ENCODE measurements at regions not wholly inside any gene's neighbourhood (a gene's known extent, or its start where the extent isn't known, plus 50 kb on each side); places are given as distances from the start of the nearest gene placed in this dataset.

GRCh38 chr7:16235147-16236114 lies 185.9 kb downstream of the CRPPA start:
- no peaks in the 10 kb centered on the region for H3K27me3 ChIP-seq (ENCODE audit: control insufficient read depth, insufficient read depth, low read length, poor library complexity, severe bottlenecking)
- no peak overlapping the region for H3K27ac ChIP-seq (ENCODE audit: insufficient read depth, low read depth, low read length, poor library complexity, severe bottlenecking)
- WGBS, 2 experiments = 92 to 98% methylated on average over 4 of the region's 5 CpGs
- no peak overlapping the region for H3K4me3 ChIP-seq (ENCODE audit: insufficient read depth, low read depth, low read length)
- H3K9me3 ChIP-seq (ENCODE audit: control insufficient read depth, low read length) = no peaks in the 10 kb centered on the region
- H3K36me3 ChIP-seq (ENCODE audit: control insufficient read depth, insufficient read depth, low read length) = no peaks in the 10 kb centered on the region
- no peaks in the 10 kb centered on the region for H3K4me1 ChIP-seq (ENCODE audit: control insufficient read depth, insufficient read depth, low read length)

DNA sequence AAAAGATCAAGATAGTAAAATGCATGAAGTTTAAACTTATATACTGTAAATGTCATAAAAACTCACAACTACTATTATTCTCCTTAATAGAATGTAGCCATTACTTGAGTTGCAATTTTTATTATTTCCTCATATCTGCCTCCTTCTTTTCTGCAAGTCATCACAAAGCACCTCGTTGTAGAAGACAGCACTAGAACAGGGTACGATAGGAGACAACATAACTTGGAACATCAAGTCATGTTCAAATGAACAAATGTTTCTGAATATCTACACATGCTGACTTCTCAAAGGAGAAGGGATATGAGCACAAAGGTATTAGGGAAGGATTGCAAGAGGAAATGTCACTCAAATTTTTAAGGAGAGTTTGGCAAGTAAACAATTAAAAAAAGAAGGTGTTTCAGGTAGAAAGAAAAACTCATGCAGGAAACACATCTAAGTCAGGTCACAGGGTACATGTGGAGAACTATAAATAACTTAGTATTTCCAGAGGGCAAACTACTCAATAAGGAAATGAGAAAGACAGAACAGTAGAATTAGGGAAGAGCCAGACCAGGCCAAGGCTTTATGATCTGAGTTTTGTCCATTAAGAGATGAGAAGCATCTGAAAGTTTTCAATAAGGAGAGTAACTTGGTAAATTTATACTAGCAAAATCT lies 186.7 kb downstream of the CRPPA start:
- Histone ChIP-seq H3K4me1 (ENCODE audit: control insufficient read depth, insufficient read depth, low read length) (no peaks in the 10 kb centered on the region), H3K9me3 (ENCODE audit: control insufficient read depth, low read length) (no peaks in the 10 kb centered on the region), H3K36me3 (ENCODE audit: control insufficient read depth, insufficient read depth, low read length) (no peaks in the 10 kb centered on the region), H3K27ac (ENCODE audit: insufficient read depth, low read depth, low read length, poor library complexity, severe bottlenecking) (no peak overlapping the region), H3K27me3 (ENCODE audit: control insufficient read depth, insufficient read depth, low read length, poor library complexity, severe bottlenecking) (no peaks in the 10 kb centered on the region), H3K4me3 (ENCODE audit: insufficient read depth, low read depth, low read length) (no peak overlapping the region)
- 93 to 97% methylated on average over 2 of the region's 2 CpGs for WGBS, 2 experiments

GRCh38 chr7:16233517-16233916 lies 187.8 kb downstream of the CRPPA start:
- Histone ChIP-seq H3K4me3 (ENCODE audit: insufficient read depth, low read depth, low read length) (no peak overlapping the region), H3K4me1 (ENCODE audit: control insufficient read depth, insufficient read depth, low read length) (no peaks in the 10 kb centered on the region), H3K9me3 (ENCODE audit: control insufficient read depth, low read length) (no peaks in the 10 kb centered on the region), H3K27me3 (ENCODE audit: control insufficient read depth, insufficient read depth, low read length, poor library complexity, severe bottlenecking) (no peaks in the 10 kb centered on the region), H3K36me3 (ENCODE audit: control insufficient read depth, insufficient read depth, low read length) (no peaks in the 10 kb centered on the region), H3K27ac (ENCODE audit: insufficient read depth, low read depth, low read length, poor library complexity, severe bottlenecking) (no peak overlapping the region)
- 100% methylated on average over 2 of the region's 2 CpGs for WGBS, 2 experiments

- no peaks in the 10 kb centered on the region for H3K27me3 ChIP-seq (ENCODE audit: control insufficient read depth, insufficient read depth, low read length, poor library complexity, severe bottlenecking)
- 83 to 100% methylated on average over 1 of the region's 1 CpG for WGBS, 2 experiments
- no peaks in the 10 kb centered on the region for H3K4me1 ChIP-seq (ENCODE audit: control insufficient read depth, insufficient read depth, low read length)
- no peak overlapping the region for H3K27ac ChIP-seq (ENCODE audit: insufficient read depth, low read depth, low read length, poor library complexity, severe bottlenecking)
- H3K4me3 ChIP-seq (ENCODE audit: insufficient read depth, low read depth, low read length) = no peak overlapping the region
- H3K36me3 ChIP-seq (ENCODE audit: control insufficient read depth, insufficient read depth, low read length) = no peaks in the 10 kb centered on the region
- no peaks in the 10 kb centered on the region for H3K9me3 ChIP-seq (ENCODE audit: control insufficient read depth, low read length)
These were observed 189.1 kb downstream of the CRPPA start for GRCh38 chr7:16232273-16232672.

GRCh38 chr7:16223963-16224707 lies 197.2 kb downstream of the CRPPA start:
- no peaks in the 10 kb centered on the region for H3K4me1 ChIP-seq (ENCODE audit: control insufficient read depth, insufficient read depth, low read length)
- H3K9me3 ChIP-seq (ENCODE audit: control insufficient read depth, low read length) = no peaks in the 10 kb centered on the region
- no peaks in the 10 kb centered on the region for H3K27me3 ChIP-seq (ENCODE audit: control insufficient read depth, insufficient read depth, low read length, poor library complexity, severe bottlenecking)
- 93 to 97% methylated on average over 3 to 5 of the region's 8 CpGs for WGBS, 2 experiments
- H3K36me3 ChIP-seq (ENCODE audit: control insufficient read depth, insufficient read depth, low read length) = no peaks in the 10 kb centered on the region
- H3K4me3 ChIP-seq (ENCODE audit: insufficient read depth, low read depth, low read length) = no peak overlapping the region
- H3K27ac ChIP-seq (ENCODE audit: insufficient read depth, low read depth, low read length, poor library complexity, severe bottlenecking) = no peak overlapping the region

DNA sequence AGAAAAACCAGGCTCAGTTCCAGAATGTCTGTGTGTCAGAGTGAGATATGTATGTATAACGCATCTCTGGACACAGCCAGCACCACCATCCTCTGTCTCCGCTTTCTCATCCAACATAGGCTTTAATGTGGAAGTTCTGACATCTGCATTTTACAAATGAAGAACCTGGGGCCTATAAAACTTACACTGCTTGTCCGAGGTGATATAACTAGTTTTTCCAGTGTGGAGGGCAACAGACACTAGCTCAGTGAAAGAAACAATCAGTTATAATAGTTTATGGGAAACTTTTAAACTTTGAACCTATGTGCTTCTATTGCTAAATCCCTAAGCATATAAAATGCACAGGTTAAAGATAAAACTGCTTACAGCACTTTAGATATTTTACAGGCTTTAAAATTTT lies 208.7 kb downstream of the CRPPA start:
- no peaks in the 10 kb centered on the region for H3K4me1 ChIP-seq (ENCODE audit: control insufficient read depth, insufficient read depth, low read length)
- no peaks in the 10 kb centered on the region for H3K27me3 ChIP-seq (ENCODE audit: control insufficient read depth, insufficient read depth, low read length, poor library complexity, severe bottlenecking)
- no peak overlapping the region for H3K4me3 ChIP-seq (ENCODE audit: insufficient read depth, low read depth, low read length)
- WGBS, 2 experiments = 93 to 94% methylated on average over 3 of the region's 3 CpGs
- H3K9me3 ChIP-seq (ENCODE audit: control insufficient read depth, low read length) = no peaks in the 10 kb centered on the region
- H3K36me3 ChIP-seq (ENCODE audit: control insufficient read depth, insufficient read depth, low read length) = no peaks in the 10 kb centered on the region
- no peak overlapping the region for H3K27ac ChIP-seq (ENCODE audit: insufficient read depth, low read depth, low read length, poor library complexity, severe bottlenecking)

- H3K4me1 ChIP-seq (ENCODE audit: control insufficient read depth, insufficient read depth, low read length) = no peaks in the 10 kb centered on the region
These were observed 209.3 kb downstream of the CRPPA start for GRCh38 chr7:16212032-16212431.

GRCh38 chr7:16211402-16211925 lies 209.9 kb downstream of the CRPPA start:
- WGBS, 2 experiments = 89 to 92% methylated on average over 2 to 4 of the region's 6 CpGs
- Histone ChIP-seq H3K27me3 (ENCODE audit: control insufficient read depth, insufficient read depth, low read length, poor library complexity, severe bottlenecking) (no peaks in the 10 kb centered on the region), H3K4me1 (ENCODE audit: control insufficient read depth, insufficient read depth, low read length) (no peaks in the 10 kb centered on the region), H3K9me3 (ENCODE audit: control insufficient read depth, low read length) (no peaks in the 10 kb centered on the region), H3K36me3 (ENCODE audit: control insufficient read depth, insufficient read depth, low read length) (no peaks in the 10 kb centered on the region), H3K27ac (ENCODE audit: insufficient read depth, low read depth, low read length, poor library complexity, severe bottlenecking) (no peak overlapping the region), H3K4me3 (ENCODE audit: insufficient read depth, low read depth, low read length) (no peak overlapping the region)

More at GRCh38 chr7:16212032-16212431, 209.3 kb downstream of the CRPPA start:
- Histone ChIP-seq H3K27me3 (ENCODE audit: control insufficient read depth, insufficient read depth, low read length, poor library complexity, severe bottlenecking) (no peaks in the 10 kb centered on the region), H3K27ac (ENCODE audit: insufficient read depth, low read depth, low read length, poor library complexity, severe bottlenecking) (no peak overlapping the region), H3K9me3 (ENCODE audit: control insufficient read depth, low read length) (no peaks in the 10 kb centered on the region), H3K4me3 (ENCODE audit: insufficient read depth, low read depth, low read length) (no peak overlapping the region), H3K36me3 (ENCODE audit: control insufficient read depth, insufficient read depth, low read length) (no peaks in the 10 kb centered on the region)
- WGBS, 2 experiments = 83 to 89% methylated on average over 3 to 4 of the region's 4 CpGs

- Histone ChIP-seq H3K4me3 (ENCODE audit: insufficient read depth, low read depth, low read length) (no peak overlapping the region), H3K36me3 (ENCODE audit: control insufficient read depth, insufficient read depth, low read length) (no peaks in the 10 kb centered on the region), H3K27me3 (ENCODE audit: control insufficient read depth, insufficient read depth, low read length, poor library complexity, severe bottlenecking) (no peaks in the 10 kb centered on the region), H3K9me3 (ENCODE audit: control insufficient read depth, low read length) (no peaks in the 10 kb centered on the region), H3K4me1 (ENCODE audit: control insufficient read depth, insufficient read depth, low read length) (no peaks in the 10 kb centered on the region), H3K27ac (ENCODE audit: insufficient read depth, low read depth, low read length, poor library complexity, severe bottlenecking) (no peak overlapping the region)
- 94 to 95% methylated on average over 2 of the region's 2 CpGs for WGBS, 2 experiments
These were observed 211.2 kb downstream of the CRPPA start for GRCh38 chr7:16210171-16210570.

DNA sequence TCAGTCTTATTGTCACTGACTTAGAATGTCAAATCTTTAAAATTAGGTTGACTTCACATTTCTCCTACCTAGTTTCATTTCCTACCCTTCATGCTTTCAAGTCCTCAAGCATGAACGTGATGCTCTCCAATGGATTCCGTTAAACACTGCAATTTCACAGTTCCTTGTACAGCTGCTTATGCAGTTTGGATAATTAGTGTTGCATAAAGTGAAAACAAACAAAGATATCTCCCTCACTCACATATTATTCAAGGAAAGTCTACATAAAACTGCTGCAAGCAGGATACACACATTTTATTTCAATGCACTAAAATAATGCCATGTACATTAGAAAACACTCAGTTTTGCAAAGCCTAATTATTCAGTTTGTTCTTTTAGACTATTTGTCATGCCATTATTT lies 214.0 kb downstream of the CRPPA start:
- Histone ChIP-seq H3K27ac (ENCODE audit: insufficient read depth, low read depth, low read length, poor library complexity, severe bottlenecking) (no peak overlapping the region), H3K36me3 (ENCODE audit: control insufficient read depth, insufficient read depth, low read length) (no peaks in the 10 kb centered on the region), H3K9me3 (ENCODE audit: control insufficient read depth, low read length) (no peaks in the 10 kb centered on the region), H3K4me1 (ENCODE audit: control insufficient read depth, insufficient read depth, low read length) (no peaks in the 10 kb centered on the region), H3K4me3 (ENCODE audit: insufficient read depth, low read depth, low read length) (no peak overlapping the region), H3K27me3 (ENCODE audit: control insufficient read depth, insufficient read depth, low read length, poor library complexity, severe bottlenecking) (no peaks in the 10 kb centered on the region)
- WGBS, 2 experiments = 89 to 96% methylated on average over 1 to 2 of the region's 2 CpGs

All from ectodermal cell (in vitro differentiated cells).